ENCODE measurements at regions not wholly inside any gene's neighbourhood (a gene's known extent, or its start where the extent isn't known, plus 50 kb on each side); places are given as distances from the start of the nearest gene placed in this dataset.

DNA sequence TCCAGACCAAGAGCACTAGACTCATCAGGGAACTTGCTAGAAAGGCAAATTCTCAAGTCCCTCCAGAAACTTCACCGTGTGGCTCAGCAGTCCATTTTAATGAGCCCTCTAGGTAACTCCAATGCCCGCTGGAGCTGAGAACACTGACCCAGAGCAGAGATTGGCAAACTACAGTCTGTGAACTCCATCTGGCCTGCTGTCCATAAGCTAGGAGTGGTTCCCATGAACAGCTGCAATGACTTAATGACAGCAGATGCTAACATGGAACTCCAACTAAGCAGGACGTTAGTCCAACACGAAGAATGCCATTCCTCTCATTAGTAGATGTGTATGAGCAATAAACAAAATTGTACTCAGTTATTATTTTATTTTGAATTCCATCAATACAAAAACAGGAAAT is 371.9 kb downstream of the STK39 start:
- DNase-seq (ENCODE audit: low spot score in 2 of 2): no peak
- Histone ChIP-seq H3K36me3 (no peaks in the 10 kb centered on the region), H3K4me1 (no peaks in the 10 kb centered on the region), H3K4me3 (no peak overlapping the region), H3K27ac (no peak overlapping the region), H3K27me3 (no peaks in the 10 kb centered on the region), H3K9me3 (no peaks in the 10 kb centered on the region)
- TF ChIP-seq, protein P1, sequence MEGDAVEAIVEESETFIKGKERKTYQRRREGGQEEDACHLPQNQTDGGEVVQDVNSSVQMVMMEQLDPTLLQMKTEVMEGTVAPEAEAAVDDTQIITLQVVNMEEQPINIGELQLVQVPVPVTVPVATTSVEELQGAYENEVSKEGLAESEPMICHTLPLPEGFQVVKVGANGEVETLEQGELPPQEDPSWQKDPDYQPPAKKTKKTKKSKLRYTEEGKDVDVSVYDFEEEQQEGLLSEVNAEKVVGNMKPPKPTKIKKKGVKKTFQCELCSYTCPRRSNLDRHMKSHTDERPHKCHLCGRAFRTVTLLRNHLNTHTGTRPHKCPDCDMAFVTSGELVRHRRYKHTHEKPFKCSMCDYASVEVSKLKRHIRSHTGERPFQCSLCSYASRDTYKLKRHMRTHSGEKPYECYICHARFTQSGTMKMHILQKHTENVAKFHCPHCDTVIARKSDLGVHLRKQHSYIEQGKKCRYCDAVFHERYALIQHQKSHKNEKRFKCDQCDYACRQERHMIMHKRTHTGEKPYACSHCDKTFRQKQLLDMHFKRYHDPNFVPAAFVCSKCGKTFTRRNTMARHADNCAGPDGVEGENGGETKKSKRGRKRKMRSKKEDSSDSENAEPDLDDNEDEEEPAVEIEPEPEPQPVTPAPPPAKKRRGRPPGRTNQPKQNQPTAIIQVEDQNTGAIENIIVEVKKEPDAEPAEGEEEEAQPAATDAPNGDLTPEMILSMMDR (IDR thresholded peaks at IDR 0.05): no peak
- TF ChIP-seq EP300 (IDR thresholded peaks at IDR 0.05) (no peak), POLR2A (IDR thresholded peaks at IDR 0.05) (no peak)
- 91 to 92% methylated on average over 4 of the region's 4 CpGs for WGBS, 2 donors

DNA sequence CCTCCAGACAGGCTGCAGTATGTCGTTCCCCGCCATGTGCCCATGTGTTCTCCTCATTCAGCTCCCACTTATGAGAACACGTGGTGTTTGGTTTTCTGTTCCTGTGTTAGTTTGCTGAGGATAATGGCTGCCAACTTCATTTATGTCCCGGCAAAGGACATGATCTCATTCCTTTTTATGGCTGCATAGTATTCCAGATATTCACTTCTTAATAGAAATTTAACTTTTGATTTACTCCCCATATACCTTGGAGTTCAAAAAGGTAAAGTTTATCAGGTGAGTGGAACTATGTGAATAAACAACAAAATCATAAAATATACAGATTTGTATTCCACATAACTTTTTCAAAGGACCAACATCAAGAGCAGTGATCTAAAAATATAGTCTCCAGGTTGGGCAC is 372.6 kb downstream of the STK39 start:
- 98% methylated on average over 4 of the region's 4 CpGs for WGBS, 2 donors
- no peak overlapping the region for H3K4me3 ChIP-seq
- no peak for DNase-seq (ENCODE audit: low spot score in 2 of 2)
- no peaks in the 10 kb centered on the region for H3K27me3 ChIP-seq
- no peaks in the 10 kb centered on the region for H3K4me1 ChIP-seq
- no peaks in the 10 kb centered on the region for H3K36me3 ChIP-seq
- TF ChIP-seq, protein P1 (IDR thresholded peaks at IDR 0.05): no peak
- TF ChIP-seq POLR2A (IDR thresholded peaks at IDR 0.05) (no peak), EP300 (IDR thresholded peaks at IDR 0.05) (no peak)
- H3K27ac ChIP-seq: no peak overlapping the region
- no peaks in the 10 kb centered on the region for H3K9me3 ChIP-seq

DNA sequence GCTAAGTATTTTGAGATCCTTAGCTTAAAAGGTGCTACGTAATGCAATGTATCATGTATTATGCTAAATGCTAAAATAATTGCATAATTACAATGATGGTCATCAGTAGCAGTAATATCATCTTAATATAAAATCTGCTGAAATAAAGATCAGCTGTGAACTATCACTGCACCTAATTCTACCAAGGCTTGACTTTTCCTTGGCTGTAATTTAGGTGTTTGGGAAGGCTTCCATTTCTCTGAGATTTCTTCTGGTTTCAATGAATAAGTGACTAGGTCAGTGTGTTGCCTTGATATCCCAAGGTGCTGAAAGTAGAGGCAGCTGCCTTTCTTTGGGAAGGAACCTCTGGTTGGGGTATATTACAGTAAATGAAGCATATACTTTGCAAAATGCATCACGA is 376.1 kb downstream of the STK39 start:
- no peak for DNase-seq (ENCODE audit: low spot score in 2 of 2)
- Histone ChIP-seq H3K27me3 (no peaks in the 10 kb centered on the region), H3K9me3 (no peaks in the 10 kb centered on the region), H3K27ac (no peak overlapping the region), H3K4me1 (no peaks in the 10 kb centered on the region), H3K4me3 (no peak overlapping the region), H3K36me3 (no peaks in the 10 kb centered on the region)
- TF ChIP-seq EP300 (IDR thresholded peaks at IDR 0.05) (no peak), POLR2A (IDR thresholded peaks at IDR 0.05) (no peak)
- TF ChIP-seq, protein P1 (IDR thresholded peaks at IDR 0.05): no peak
- 96 to 99% methylated on average over 2 of the region's 2 CpGs for WGBS, 2 donors

DNA sequence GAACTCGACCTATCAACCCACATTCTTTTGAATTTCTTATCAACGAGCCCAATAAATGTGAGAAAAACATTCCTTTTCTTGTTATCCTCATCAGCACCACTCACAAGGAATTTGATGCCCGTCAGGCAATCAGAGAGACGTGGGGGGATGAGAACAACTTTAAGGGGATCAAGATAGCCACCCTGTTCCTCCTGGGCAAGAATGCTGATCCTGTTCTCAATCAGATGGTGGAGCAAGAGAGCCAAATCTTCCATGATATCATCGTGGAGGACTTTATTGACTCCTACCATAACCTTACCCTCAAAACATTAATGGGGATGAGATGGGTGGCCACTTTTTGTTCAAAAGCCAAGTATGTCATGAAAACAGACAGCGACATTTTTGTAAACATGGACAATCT is 378.2 kb downstream of the STK39 start:
- Histone ChIP-seq H3K4me3 (no peak overlapping the region), H3K4me1 (no peaks in the 10 kb centered on the region), H3K27ac (no peak overlapping the region), H3K27me3 (no peaks in the 10 kb centered on the region), H3K9me3 (no peaks in the 10 kb centered on the region), H3K36me3 (no peaks in the 10 kb centered on the region)
- DNase-seq (ENCODE audit: low spot score in 2 of 2): no peak
- WGBS, 2 donors: 69 to 72% methylated on average over 6 of the region's 6 CpGs
- TF ChIP-seq, protein P1 (IDR thresholded peaks at IDR 0.05): no peak
- TF ChIP-seq EP300 (IDR thresholded peaks at IDR 0.05): no peak
- no peak for TF ChIP-seq POLR2A (IDR thresholded peaks at IDR 0.05)

DNA sequence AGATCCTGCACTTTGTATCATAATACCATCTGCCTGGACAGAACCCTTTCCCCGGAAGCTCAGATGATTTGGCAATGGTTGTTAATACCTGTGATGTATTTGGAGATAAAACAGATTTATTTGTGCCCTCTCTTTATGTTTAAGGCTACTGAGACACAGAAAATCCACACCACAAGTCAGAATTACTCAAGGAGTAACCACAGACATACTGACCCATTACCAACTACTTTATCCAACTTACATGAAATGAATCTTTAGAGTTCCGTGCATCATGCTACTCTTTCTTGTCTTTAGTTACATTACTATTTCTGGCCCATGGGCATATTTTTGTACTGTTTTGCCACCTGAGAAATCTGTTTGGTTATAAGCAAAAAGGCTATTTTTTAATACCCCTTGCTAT is 384.0 kb downstream of the STK39 start:
- no peaks in the 10 kb centered on the region for H3K27me3 ChIP-seq
- no peaks in the 10 kb centered on the region for H3K9me3 ChIP-seq
- no peaks in the 10 kb centered on the region for H3K36me3 ChIP-seq
- no peak overlapping the region for H3K4me3 ChIP-seq
- WGBS, 2 donors: 88 to 94% methylated on average over 2 of the region's 2 CpGs
- H3K4me1 ChIP-seq: peaks cover 0 to 4% (median 0%) of the 10 kb centered on the region in 4 donors
- DNase-seq (ENCODE audit: low spot score in 2 of 2): no peak
- TF ChIP-seq EP300 (IDR thresholded peaks at IDR 0.05): no peak
- TF ChIP-seq POLR2A (IDR thresholded peaks at IDR 0.05): no peak
- TF ChIP-seq, protein P1 (IDR thresholded peaks at IDR 0.05): no peak
- H3K27ac ChIP-seq: no peak overlapping the region
